Calu3 (cell line): ENCODE measurements at regions not wholly inside any gene's neighbourhood (a gene's known extent, or its start where the extent isn't known, plus 50 kb on each side); places are given as distances from the start of the nearest gene placed in this dataset.

Experiments used
- BruUV-seq: library from RNA; stranded (reverse); fragments of 400-500 nt; replicated peaks from 2 replicates; lab custom pipeline; 2021; lab: Mats Ljungman, UMichigan
- CTCF ChIA-PET: fragments of 300-600 bp; sonication (Branson Sonifier 250); formaldehyde crosslinking; loops from one replicate; lab custom pipeline; 2022; ENCODE audit warnings: antibody characterized with exemption; lab: Charles Lee
- DNase-seq: peaks from one replicate; pipeline ENCODE4 v3.0.0; 2022
- H3K27ac Mint-ChIP-seq: one replicate; pipeline ENCODE4 v1.8.0; 2022; ENCODE audit warnings: mixed read lengths; ENCODE audit not compliant: unreplicated experiment
- H3K27me3 Mint-ChIP-seq: one replicate; pipeline ENCODE4 v1.8.0; 2022; ENCODE audit warnings: mixed read lengths; ENCODE audit not compliant: unreplicated experiment
- H3K36me3 Mint-ChIP-seq: one replicate; pipeline ENCODE4 v1.8.0; 2022; ENCODE audit warnings: mild to moderate bottlenecking, moderate library complexity, mixed read lengths; ENCODE audit not compliant: insufficient read depth, unreplicated experiment
- H3K4me1 Mint-ChIP-seq: one replicate; pipeline ENCODE4 v1.8.0; 2022; ENCODE audit warnings: mild to moderate bottlenecking, low read depth, mixed read lengths; ENCODE audit not compliant: unreplicated experiment
- H3K4me3 Mint-ChIP-seq: one replicate; pipeline ENCODE4 v1.8.0; 2022; ENCODE audit warnings: mild to moderate bottlenecking, low read depth, moderate library complexity, mixed read lengths; ENCODE audit not compliant: unreplicated experiment
- H3K9me3 Mint-ChIP-seq: one replicate; pipeline ENCODE4 v1.8.0; 2022; ENCODE audit warnings: low read depth, mixed read lengths; ENCODE audit not compliant: unreplicated experiment
- intact Hi-C: fragments of 100-400 bp; cut with micrococcal nuclease; formaldehyde crosslinking; loops from one replicate; pipeline ENCODE4 v1.10.0; 2022; ENCODE audit not compliant: unreplicated experiment
- TF ChIP-seq, protein P1 (sequence below): fragments of 200-600 bp; IDR thresholded peaks from one replicate; pipeline ENCODE4 v1.8.0; 2022; ENCODE audit warnings: antibody characterized with exemption; ENCODE audit not compliant: unreplicated experiment

DNA sequence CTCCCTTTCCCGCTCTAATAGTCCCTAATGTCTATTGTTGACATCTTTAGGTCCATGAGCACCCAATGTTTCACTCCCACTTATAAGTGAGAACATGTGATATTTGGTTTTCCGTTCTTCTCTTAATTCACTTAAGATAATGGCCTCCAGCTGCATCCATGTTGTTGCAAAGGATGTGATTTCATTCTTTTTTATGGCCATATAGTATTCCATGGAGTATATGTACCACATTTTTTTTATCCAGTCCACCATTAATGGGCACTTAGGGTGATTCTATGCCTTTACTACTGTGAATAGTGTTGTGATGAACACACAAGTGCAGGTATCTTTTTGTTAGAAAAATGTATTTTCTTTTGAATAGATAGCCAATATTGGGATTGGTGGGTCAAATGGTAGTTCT lies 126.0 kb upstream of the RAB3GAP2 start:
- Mint-ChIP-seq H3K27me3 (peaks cover 22% of the 10 kb centered on the region), H3K36me3 (no peaks in the 10 kb centered on the region), H3K4me1 (peaks cover 15% of the 10 kb centered on the region), H3K27ac (no peak overlapping the region), H3K4me3 (no peak overlapping the region), H3K9me3 (peaks cover 4% of the 10 kb centered on the region)
- DNase-seq = no peak
- CTCF ChIA-PET = no interaction called here
- no TSS peak for BruUV-seq
- TF ChIP-seq, protein P1, sequence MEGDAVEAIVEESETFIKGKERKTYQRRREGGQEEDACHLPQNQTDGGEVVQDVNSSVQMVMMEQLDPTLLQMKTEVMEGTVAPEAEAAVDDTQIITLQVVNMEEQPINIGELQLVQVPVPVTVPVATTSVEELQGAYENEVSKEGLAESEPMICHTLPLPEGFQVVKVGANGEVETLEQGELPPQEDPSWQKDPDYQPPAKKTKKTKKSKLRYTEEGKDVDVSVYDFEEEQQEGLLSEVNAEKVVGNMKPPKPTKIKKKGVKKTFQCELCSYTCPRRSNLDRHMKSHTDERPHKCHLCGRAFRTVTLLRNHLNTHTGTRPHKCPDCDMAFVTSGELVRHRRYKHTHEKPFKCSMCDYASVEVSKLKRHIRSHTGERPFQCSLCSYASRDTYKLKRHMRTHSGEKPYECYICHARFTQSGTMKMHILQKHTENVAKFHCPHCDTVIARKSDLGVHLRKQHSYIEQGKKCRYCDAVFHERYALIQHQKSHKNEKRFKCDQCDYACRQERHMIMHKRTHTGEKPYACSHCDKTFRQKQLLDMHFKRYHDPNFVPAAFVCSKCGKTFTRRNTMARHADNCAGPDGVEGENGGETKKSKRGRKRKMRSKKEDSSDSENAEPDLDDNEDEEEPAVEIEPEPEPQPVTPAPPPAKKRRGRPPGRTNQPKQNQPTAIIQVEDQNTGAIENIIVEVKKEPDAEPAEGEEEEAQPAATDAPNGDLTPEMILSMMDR = no peak
- intact Hi-C loops = no loop called here

GRCh38 chr1:220391491-220391890 lies 119.2 kb upstream of the RAB3GAP2 start:
- intact Hi-C loops = no loop called here
- TF ChIP-seq, protein P1 = no peak
- Mint-ChIP-seq H3K9me3 (no peaks in the 10 kb centered on the region), H3K27me3 (peaks cover 54% of the 10 kb centered on the region), H3K27ac (no peak overlapping the region), H3K4me3 (no peak overlapping the region), H3K36me3 (no peaks in the 10 kb centered on the region), H3K4me1 (peaks cover 8% of the 10 kb centered on the region)
- CTCF ChIA-PET = interaction anchor here (0.6 kb wide), 1 partner anchor 10 kb away, joined by 3 read pairs; no protein-coding TSS in a partner anchor
- DNase-seq = no peak
- BruUV-seq = no TSS peak

- TF ChIP-seq, protein P1 = no peak
- intact Hi-C loops = no loop called here
- Mint-ChIP-seq H3K9me3 (peaks cover 6% of the 10 kb centered on the region), H3K27ac (no peak overlapping the region), H3K4me3 (no peak overlapping the region), H3K4me1 (no peaks in the 10 kb centered on the region), H3K27me3 (peaks cover 41% of the 10 kb centered on the region), H3K36me3 (no peaks in the 10 kb centered on the region)
- DNase-seq = no peak
- CTCF ChIA-PET = no interaction called here
- BruUV-seq = no TSS peak
Observed at GRCh38 chr1:220389634-220390033, 117.4 kb upstream of the RAB3GAP2 start.

DNA sequence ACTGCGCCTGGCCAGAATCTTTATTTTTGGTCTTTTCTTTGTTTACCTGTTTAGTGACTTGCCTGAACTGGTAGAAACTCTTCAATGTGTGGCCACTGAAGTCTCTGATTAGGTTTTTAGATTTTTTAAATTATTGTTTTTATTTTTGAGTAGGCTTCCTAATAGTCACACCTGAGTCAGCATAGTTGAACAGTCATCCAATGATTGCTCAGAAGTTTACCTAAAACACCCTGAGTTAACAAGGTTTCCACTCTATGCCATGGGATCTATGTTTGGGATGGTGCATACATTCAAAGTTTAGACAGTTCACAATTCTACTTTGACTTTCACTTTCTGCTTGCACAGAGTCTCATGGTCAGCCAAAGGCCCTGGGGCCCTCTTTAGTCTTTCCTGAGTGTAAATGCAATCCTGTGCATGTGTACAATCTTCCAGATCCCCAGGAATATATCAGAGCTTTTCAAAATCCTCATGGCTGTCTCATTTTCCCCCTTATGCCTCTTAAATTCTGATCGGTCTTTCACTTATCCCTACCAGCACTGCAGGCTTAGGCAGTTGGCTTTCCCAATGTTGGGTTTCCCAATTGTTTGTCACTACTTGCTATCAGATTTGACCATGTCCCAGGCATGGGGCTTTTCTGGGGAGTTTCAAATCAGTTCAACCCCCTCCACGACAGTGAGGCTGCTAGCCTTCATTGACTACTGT lies 114.4 kb upstream of the RAB3GAP2 start:
- intact Hi-C loops = no loop called here
- Mint-ChIP-seq H3K4me1 (peaks cover 9% of the 10 kb centered on the region), H3K27ac (no peak overlapping the region), H3K36me3 (no peaks in the 10 kb centered on the region), H3K27me3 (peaks cover 27% of the 10 kb centered on the region), H3K9me3 (peaks cover 6% of the 10 kb centered on the region), H3K4me3 (no peak overlapping the region)
- CTCF ChIA-PET = no interaction called here
- BruUV-seq = no TSS peak
- no peak for DNase-seq
- TF ChIP-seq, protein P1 = no peak
